ENCODE measurements at regions not wholly inside any gene's neighbourhood (a gene's known extent, or its start where the extent isn't known, plus 50 kb on each side); places are given as distances from the start of the nearest gene placed in this dataset.
"Not testable (repeated sequence)": the region's sequence is repeated elsewhere in the genome, so short reads cannot be mapped to it uniquely, and the experiment has no call there.

DNA sequence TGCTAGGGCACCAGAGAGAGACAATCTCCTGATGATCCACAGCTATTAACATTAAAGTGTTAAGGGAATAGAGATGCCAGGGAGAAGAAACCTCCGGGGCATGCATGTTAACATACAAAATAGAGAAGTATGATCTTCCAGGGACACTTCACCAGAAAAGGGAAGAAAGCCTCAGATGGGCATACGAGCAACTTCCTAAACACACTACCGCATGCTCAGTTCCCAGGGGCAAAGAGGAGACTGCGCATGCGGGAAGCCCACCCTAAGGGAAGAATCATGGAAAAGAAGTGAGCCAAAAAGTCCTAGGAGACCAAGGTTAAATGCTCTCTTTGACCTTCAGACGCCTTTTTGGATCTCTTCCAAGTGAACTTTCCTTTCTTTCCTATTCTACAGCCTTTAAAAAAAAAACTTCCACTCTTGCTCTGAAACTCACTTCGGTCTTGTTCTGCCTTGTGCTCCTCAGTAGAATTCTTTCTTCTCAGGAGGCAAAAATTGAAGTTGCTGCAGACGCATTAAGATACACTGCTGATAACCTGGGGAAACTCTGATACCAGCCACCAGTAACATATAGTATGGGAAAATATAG, 1211.3 kb downstream of the REEP3 start:
- DNase-seq (ENCODE audit: low read depth), result no peak

DNA sequence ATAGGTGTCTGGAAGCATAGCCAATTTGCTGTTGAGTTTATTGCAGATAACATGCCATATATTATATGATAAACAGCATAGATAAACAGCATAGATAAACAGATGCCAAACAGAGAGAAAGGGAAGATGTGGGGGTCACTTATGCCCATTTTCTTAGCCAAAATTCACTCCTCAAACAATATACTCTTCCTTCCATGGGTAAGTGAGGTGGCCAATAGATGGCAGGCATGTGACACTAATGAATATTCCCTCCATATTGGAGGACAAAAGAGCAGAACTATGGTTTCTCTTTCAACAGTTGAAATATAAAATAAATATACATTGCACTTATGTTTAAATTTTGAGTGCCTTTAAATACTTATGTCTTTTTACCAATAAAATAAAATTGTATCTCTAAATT, 1212.8 kb downstream of the REEP3 start:
- DNase-seq (ENCODE audit: low read depth), result no peak

DNA sequence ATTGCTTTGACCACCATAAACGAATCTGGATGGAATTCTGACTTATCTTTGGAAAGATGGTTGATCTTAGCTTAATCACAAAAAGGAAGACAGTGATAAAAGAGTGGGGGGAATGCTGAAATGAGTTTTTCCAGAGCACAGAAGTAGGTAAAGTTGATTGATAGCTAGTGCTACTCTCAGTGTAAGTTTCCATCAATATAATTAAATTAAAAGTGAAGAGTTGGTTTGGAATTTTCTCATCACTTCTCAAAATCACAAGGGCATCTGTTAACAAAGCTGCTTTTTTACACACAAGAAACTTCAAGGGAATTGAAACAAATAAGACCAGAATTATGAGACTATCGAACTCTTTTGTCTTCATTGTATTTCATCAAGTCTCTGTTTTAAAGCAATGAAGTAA, 1217.3 kb downstream of the REEP3 start:
- DNase-seq (ENCODE audit: low read depth), result no peak

DNA sequence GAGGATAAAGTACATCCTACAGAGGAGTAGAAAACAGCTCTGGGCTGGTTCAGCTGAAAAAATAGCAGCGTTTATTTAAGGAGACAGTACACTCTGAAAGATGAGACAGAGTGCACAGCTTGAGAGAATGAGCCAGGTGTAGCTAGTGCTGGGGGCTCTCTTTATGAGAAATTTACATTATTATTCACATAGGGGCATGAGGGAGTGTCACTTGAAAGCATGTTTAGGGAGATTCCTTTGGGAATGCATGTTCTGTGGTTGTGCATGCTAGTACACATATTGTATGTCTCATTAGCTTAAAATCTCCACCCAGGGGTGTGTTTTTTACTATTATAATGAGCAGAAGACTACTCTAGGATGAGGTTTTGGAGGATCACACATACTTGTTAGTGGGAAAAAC, 1224.4 kb downstream of the REEP3 start:
- no peak for DNase-seq (ENCODE audit: low read depth)

DNA sequence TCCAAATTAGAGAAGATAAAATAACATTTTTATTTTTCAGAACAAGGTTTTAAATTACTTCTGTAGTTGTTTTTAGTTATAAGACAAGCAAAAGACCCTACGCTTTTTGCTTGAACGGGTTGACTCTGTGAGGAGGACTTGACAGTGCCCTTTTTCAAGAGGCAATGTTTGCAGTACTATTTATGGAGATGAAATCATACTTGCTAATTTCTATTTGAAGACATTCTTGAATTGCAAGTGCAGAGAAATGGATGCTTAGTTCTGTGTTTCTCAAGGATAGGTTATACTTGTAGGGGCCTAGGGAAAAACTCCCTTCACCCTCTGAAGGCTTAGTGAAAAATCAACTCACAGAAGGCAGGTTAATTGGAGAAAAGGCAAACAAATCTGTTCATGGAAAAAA, 1229.5 kb downstream of the REEP3 start:
- no peak for DNase-seq (ENCODE audit: low read depth)

DNA sequence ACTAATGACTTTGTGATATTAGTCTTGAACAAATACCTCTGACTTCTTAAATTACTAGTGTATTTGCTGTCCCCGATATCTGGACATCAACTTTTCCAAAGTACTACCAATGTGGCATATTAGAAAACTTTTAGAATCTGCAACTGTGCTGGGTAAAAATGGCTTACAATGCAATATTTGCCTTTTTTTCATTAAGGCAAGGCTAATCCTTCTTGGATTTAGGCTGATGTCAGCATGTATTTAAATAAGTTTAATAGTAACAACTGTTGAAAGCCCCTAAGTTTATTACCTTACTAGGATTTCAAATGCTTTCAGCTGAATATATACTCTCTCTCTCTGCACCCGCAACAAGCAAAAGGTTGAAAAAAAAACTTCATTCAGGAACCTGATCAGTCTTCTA, 1232.3 kb downstream of the REEP3 start:
- no peak for DNase-seq (ENCODE audit: low read depth)

DNA sequence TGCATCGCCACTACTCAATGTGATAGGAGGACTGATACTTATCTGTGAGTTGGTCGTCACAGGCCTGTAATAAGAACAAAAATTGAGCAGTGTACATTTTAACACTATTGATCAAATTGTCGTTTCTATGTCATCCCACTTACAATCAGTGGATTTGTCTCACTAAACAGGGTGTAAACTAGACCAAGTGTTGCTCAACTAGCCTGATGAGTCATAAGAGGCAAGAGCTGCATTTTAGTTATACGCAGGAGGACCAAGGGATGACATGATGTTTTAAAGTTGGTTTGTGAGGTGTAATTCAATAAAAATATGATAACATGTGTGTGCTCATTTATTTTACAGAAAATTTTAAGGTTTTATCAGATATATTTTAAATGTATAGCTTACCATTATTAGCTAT, 1239.2 kb downstream of the REEP3 start:
- DNase-seq (ENCODE audit: low read depth), result no peak

DNA sequence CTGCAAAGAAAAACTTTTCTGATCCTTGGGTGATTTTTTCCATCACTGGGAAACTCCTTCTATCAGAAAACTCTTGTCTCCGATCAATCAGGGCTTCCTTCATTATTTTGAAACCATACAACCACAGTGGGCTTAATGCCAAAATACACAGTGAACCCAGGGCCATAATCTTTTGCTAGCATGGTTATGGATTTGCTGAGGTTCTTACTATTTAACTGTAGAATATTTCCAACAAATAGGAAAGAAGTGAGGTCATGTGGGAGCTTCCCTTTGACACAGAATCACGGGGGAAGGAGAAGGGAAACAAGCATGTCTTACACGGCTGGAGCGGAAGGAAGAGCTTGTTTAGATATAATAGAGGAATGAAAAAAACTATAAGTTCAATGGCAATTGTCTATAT, 1241.7 kb downstream of the REEP3 start:
- DNase-seq (ENCODE audit: low read depth), result no peak

DNA sequence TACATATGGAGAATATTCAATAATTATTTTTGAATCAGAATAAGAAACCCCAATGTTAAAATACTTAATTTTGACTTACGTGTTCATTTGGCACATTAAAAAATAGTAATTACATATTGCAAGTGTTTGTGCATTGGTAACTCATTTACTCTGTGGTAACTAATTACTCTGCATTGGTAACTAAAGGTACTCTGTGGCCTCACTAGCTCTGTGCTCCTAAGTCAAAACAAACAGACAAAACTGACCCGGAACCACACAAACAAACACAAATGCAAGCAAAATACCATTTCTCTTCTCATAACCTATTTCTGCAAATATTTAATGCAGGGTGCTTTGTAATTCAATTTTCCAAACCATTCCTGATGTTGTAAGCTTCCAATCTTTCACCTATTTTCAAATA, 1244.3 kb downstream of the REEP3 start:
- no peak for DNase-seq (ENCODE audit: low read depth)

DNA sequence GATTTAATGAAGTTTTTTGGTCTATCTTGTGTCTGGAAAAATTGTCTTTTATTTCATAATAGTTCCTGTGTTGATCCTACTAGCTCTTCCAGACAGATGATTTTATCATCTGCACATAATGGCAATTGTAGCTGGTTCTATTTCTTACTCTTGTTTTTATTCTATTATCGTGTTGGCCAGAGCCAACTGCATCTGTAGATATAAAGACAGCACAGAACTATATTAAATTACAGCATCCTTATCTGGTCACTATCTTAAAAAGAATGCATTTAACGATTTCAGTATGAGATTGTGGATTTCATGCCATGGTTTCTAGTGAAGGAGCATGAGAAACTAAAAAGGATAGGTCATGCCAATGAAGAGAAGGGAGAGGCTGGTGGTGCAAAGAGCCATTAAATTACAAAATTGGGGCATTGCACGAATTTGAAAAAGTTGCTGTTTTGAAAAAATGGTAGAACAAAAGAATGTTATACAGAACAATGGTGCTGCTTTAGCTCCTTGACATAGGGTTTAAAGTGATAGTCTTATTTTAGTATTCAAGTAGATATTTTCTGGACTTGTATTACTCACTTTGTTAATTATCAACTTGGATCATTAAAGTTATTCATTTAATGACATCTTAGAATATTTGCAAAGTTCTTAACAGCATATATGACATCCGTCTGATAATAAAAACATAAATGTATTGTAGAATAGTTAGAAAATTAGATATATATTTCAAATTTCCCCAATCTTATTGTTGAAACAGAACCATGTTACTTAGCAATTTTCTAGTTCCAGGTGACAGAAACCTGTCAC, 1250.3 kb downstream of the REEP3 start:
- no peak for DNase-seq (ENCODE audit: low read depth)

DNA sequence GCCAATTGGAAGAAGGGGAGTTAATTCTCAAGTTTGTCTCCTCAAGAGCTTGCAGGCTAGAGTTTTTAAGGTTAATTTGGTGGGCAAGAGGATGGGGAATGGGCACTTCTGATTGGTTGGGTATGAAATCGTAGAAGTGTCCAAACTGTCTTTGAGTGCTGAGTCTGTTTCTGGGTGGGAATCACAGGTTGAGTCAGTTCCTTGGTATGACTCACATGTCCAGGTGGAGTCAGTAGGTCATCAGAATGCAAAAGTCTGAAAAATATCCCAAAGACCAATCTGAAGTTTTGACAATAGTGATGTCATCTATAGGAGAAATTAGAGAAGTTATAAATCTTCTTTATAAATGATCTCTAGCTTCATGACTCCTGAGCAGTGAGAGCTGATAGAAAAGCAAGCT, 1252.2 kb downstream of the REEP3 start:
- no peak for DNase-seq (ENCODE audit: low read depth)

DNA sequence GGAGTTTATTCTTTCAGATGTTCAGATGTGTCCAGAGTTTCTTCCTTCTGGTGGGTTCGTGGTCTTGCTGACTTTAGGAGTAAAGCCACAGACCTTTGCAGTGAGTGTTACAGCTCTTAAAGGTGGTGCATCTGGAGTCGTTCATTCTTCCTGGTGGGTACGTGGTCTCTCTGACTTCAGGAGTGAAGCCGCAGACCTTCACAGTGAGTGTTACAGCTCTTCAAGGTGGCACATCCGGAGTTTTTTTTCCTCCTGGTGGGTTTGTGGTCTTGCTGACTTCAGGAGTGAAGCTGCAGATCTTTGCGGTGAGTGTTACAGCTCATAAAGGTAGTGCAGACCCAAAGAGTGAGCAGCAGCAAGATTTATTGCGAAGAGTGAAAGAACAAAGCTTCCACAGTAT, 1263.2 kb downstream of the REEP3 start:
- not testable (repeated sequence) for DNase-seq (ENCODE audit: low read depth)

DNA sequence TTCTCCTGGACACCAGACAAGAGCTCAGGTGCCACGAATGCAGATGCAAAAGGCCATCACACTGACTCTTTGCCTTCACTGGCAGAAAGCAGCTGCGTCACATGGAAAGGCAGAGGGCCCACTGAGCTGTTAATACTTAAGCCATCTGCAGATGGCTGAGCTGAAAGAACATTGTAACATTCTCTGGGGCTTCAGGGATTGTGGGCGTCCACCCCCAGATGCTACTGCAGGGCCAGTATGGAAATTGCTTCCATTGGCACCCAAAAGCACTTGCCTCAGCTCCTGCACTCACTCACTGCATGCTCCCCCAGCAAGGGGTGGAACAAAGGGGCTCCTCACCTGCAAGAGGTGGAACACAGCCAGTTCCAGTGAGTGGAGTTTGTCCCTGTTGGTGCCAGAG, 1264.6 kb downstream of the REEP3 start:
- no peak for DNase-seq (ENCODE audit: low read depth)

DNA sequence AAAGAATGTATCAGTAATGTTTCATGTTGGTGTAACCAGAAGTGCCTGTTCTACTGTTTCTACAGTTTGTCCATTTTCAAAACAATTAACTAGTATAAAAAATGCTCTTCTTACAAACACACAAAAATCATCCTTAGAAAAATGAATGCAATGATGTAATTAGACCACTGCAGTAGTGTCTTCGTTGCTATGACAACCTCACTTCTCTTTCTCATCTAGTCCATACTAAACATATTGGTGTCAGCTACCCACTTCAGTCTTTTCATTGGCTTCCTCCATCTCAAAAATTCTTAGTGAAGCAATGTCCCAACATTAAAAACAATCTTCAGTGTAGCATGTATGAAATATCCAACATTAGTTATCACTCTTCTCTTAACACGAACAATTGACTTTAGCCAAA, 1265.8 kb downstream of the REEP3 start:
- no peak for DNase-seq (ENCODE audit: low read depth)

DNA sequence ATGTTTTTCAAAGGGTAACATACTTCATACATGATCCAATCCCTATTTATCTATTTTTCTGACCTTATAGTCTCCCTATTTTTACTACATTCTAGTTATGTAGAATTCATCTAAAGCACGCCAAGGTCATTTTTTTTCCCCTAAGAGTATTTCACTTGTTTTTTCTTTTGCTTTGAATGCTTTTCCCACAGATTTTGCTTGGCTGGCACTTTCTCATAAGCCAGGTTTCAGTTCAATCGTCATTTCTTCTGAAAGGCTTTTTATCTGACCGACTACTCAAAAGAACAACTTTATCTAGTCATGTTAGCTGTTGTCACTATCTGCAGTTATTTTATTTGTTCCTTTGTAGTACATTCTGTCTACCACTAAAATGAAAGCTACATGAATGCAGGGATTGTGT, 1274.6 kb downstream of the REEP3 start:
- DNase-seq (ENCODE audit: low read depth), result no peak

DNA sequence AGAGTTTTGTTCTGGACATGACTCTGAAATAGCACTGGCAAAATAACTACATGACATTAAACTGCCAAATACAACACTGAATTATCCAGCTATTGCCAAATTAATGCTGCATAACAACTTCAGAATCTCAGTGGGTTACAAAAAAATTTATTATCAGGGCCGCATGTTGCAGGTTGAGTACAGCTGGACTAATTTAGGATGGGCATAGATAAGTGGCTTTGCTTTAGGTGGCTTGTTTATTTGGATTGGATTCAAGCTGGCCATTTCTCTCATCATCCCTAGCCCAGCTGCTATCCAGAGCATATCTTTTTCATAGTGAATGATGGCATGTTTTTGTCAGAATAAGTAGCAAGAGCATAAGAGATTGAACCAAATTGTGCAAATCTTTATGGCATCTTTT, 1277.1 kb downstream of the REEP3 start:
- DNase-seq (ENCODE audit: low read depth), result no peak

DNA sequence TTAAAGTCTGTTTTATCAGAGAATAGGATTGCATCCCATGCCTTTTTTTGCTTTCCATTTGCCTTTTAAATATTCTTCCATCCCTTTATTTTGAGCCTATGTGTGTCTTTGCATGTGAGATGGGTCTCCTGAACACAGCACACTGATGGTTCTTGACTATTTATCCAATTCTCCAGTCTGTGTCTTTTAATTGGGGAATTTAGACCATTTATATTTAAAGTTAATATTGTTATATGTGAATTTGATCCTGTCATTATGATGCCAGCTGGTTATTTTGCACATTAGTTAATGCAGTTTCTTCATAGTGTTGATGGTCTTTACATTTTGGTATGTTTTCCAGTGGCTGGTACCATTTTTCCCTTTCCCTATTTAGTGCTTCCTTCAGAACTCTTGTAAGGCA, 1287.0 kb downstream of the REEP3 start:
- DNase-seq (ENCODE audit: low read depth), result not testable (repeated sequence)

DNA sequence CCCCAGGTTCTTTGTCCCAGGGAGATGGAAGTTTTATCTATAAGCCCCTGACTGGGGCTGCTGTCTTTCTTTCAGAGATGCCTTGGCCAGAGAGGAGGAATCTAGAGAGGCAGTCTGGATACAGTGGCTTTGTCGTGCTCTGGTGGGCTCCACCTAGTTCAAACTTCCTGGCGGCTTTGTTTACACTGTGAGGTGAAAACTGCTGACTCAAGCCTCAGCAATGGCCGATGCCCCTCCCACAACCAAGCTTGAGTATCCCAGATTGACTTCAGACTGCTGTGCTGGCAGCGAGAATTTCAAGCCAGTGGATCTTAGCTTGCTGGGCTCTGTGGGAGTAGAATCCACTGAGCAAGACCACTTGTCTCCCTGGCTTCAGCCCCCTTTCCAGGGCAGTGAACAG, 1288.8 kb downstream of the REEP3 start:
- not testable (repeated sequence) for DNase-seq (ENCODE audit: low read depth)

DNA sequence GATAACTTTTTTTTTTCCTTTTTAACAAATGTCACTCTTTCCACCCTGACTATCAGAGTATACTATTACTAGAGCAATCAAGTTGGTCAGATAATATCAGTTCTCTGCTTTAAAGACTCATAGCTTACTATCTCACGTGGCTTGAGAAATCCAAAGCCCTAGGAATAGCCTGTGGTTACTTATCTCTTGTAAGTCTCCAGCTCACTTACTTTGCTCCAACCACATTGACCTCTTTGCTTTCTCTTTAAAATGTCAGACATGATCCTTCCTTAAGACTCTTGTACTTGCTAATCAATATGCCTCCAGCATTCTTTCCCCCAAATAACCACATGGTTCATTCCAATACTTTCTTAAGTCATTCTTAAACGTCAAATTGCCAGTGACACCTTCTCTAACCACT, 1292.2 kb downstream of the REEP3 start:
- DNase-seq (ENCODE audit: low read depth), result no peak

DNA sequence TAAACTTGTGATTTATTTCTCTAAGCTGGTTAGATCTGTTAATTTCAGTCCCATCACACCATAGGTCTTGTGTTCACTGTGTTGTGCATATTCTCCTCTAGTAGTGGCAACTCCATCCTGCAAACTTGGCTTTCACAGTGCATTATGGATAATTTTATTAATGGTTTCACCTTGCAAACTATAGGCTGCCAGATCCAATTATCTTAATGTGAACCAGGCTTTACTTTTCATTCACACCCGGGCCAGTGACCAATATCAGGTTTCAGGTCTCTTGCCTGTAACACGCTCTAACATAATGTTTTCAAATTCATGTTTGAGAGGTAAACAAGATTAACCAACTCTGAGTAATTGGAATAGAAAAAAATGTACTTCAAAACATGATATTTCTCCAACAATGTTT, 1293.0 kb downstream of the REEP3 start:
- no peak for DNase-seq (ENCODE audit: low read depth)

DNA sequence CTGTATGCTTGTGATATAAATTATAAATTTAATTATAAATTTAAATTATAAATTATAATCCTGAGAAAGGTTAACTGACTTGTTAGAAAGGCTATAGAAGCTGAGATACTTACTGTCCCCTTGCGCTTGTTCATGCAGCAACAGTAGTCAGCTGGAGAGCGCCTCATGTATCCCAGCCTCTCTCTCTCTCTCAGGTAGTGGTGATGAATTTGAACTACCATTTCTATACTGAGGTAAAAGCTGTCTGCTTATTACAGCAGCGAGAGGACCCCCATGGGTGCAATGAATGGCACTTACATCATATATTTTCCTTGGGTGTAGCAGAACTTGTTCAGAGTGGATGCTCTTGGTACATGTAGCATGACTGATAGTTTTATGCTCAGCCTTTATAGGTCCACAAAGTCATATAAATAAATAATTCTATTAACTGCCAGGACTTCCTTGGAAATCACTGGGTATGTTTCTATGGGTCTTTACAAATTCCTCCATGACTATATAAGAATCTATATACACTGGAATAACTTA, 1308.7 kb downstream of the REEP3 start:
- DNase-seq (ENCODE audit: low read depth), result no peak

DNA sequence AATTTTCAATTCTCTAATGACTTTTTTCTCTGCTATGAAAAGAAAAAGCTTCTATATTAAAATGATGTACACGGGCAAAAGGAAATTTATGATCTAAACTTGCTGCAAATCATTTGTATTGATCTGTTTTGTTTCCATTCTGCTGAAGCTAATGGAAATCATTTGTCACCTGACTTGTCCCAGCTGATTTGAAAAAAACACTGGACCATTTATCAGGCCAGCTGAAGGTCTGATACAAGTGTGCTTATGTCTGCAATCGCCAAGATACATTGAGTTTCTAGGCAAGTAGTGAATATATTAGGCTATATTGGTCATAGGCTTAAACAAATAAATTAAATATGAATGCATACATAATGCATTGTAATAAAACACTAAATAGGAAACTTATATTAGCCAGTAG, 1309.7 kb downstream of the REEP3 start:
- no peak for DNase-seq (ENCODE audit: low read depth)

DNA sequence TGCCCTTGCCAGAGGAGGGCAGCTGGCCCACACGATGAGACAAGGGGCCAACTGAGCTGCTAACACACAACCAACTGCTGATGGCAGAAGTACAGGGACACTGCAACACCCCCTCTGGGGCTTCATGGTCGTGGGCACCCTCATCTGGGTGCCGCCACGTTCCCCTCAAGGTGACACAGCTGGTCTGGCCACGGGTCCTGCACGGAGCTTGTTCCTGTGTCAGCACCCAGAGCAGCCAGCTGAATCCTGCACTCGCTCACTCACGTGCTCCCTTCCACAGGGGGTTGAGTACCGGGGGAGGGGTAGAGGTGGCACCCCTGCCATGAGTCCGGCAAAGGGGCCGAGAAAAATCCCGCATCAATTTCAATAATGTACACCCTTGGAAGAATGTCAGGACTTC, 1319.1 kb downstream of the REEP3 start:
- no peak for DNase-seq (ENCODE audit: low read depth)

DNA sequence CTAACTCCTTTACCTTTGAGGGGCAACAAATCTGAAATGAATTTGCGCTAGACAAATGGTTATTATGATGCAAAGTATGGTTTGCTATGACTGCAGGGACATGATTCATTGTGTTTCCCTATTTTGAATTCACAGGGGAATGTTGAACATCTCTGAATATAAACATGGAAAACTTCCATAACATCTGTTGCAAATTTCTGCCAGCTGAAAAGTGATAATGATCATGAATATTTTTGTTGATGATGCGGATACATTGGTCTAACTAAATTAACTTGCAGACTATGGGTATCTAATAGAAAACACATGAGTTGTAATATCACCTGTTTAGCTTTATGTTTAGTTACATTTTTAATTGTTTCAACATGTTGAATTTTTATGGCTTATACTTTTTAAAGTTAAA, 1325.5 kb downstream of the REEP3 start:
- DNase-seq (ENCODE audit: low read depth), result no peak

Measured in fibroblast of gingiva (primary cell).